Right kidney (tissue), 1 donor: ENCODE measurements at regions not wholly inside any gene's neighbourhood (a gene's known extent, or its start where the extent isn't known, plus 50 kb on each side); places are given as distances from the start of the nearest gene placed in this dataset.

Source experiments
- DNase-seq: peaks from one replicate; pipeline ENCODE4 v3.0.0-alpha.2; 2016

- DNase-seq, result no peak
Observed at GRCh38 chr4:180541678-180542077, 1701.5 kb upstream of the TENM3 start.

GRCh38 chr4:180542445-180543100 lies 1700.6 kb upstream of the TENM3 start:
- DNase-seq, result no peak

GRCh38 chr4:180550106-180550505 lies 1693.1 kb upstream of the TENM3 start:
- DNase-seq, result no peak

GRCh38 chr4:180557348-180557747 lies 1685.9 kb upstream of the TENM3 start:
- no peak for DNase-seq

GRCh38 chr4:180557950-180558349 lies 1685.3 kb upstream of the TENM3 start:
- DNase-seq, result no peak

DNA sequence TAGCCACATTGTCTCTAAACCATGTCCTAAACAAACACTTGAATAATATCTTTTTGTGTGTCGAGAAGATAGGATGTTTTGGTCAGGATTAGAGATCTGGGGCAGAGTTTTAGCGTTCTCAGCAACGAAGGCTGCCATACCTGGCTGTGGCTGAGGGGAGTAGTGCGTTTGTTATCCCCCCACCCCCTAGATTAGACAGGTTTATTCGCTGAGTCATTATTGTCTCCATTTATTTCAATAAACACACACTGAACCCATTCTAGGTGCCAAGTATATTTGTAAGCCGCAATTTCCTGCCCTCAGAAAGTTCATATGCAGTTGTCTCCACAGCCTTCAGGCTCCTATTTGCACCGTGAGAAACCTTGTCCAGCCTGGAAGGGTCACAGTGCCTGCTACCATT lies 1684.8 kb upstream of the TENM3 start:
- no peak for DNase-seq

DNA sequence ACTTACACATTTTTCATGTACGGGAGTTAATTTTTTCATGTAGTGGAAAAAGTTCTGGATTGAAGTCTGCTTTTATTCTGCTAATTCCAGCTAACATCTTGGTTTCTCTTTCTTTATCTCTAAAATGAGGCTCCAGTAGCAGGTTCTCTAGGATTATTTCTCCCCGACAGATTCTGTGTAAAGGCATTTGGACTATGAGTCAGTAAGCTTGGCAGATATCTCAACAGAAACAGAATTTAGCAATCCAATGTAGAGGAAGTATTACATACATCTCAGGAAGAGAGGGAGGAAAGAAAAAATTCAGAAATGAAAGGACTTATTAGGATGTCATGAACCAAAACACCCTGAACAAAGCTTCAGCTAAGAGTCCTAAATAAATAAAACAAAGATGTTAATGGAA lies 1682.3 kb upstream of the TENM3 start:
- no peak for DNase-seq

DNA sequence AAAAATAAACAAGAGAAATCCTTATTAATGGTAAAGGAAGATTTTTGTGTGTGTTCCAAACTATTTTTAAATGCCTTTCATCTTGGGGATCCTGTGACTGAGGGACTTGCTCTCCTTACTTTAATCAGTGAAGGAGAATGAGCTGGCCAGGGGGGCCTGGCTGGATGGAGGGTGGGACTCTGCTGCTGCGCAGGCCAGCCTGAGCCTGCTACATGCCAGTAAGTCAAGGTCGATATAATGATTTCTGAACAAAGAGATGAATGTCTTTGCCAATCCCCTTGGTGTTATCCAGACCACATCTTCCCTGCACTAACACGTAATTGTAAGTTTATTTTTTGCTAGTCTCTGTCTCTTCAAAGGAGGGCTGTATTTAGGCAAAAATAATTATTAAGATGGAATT lies 1679.2 kb upstream of the TENM3 start:
- peak; percentile 5 for DNase-seq

DNA sequence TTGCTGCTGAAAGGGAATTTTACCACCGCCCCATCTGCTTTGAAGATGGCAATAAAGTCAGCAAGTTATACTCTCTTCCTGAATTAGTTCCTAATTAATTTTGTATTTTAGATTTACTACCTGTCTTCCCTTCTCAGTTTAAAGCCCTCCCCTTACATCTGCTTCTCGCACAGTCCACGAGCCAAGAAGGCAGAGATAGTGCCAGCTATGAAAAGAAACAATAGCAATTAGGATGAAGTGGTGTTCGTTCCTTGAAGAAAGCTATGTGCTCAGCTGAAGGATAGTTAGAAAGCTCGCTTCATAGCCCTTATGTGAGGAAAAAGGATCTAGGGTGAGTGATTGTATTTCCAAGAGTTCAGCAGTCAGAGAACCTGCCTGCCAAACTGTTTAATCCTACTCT lies 1678.8 kb upstream of the TENM3 start:
- DNase-seq, result peak; percentile 3

GRCh38 chr4:180565856-180566431 lies 1677.3 kb upstream of the TENM3 start:
- DNase-seq, result no peak

GRCh38 chr4:180566492-180566891 lies 1676.7 kb upstream of the TENM3 start:
- no peak for DNase-seq

DNA sequence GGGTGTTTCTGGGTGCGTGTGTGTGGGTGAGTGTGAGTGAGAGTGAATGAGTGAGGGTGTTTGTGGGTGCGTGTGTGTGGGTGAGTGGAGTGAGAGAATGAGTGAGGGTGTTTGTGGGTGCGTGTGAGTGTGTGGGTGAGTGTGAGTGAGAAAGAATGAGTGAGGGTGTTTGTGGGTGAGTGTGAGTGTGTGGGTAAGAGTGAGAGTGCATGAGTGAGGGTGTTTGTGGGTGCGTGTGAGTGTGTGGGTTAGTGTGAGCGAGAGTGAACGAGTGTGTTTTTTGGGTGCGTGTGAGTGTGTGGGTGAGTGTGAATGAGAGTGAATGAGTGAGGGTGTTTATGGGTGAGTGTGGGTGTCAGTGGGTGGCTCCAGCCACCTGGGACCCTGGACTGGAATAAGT lies 1676.1 kb upstream of the TENM3 start:
- DNase-seq, result no peak

DNA sequence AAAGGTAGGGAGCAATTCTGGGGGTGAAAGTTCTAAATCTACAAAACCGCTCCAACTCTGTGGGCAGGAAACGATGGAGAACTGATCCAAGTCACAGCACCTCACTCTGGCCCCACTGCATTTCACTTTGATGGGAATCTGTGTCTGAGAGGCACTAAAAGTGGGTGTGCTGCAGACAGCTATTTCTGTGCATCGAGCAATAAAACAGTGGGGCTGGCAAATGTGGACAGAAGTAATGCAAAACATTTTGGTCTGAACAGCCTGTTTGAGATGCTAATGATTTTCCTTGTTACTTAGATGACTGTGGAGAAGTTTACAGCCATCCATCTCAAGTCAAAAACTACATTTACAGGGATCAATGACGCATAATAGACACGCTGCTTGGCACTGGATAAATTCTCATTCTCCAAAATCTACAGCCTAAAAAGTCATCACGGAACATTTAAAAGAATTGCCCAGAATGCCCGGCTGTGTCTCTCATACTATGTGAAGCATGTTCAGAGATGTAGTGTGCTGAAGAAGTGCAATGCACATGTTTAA lies 1671.6 kb upstream of the TENM3 start:
- no peak for DNase-seq

- no peak for DNase-seq
Observed at GRCh38 chr4:180578175-180578574, 1665.0 kb upstream of the TENM3 start.

- DNase-seq, result no peak
Observed at GRCh38 chr4:180581061-180581460, 1662.1 kb upstream of the TENM3 start.

- DNase-seq, result no peak
Observed at GRCh38 chr4:180587379-180587778, 1655.8 kb upstream of the TENM3 start.

DNA sequence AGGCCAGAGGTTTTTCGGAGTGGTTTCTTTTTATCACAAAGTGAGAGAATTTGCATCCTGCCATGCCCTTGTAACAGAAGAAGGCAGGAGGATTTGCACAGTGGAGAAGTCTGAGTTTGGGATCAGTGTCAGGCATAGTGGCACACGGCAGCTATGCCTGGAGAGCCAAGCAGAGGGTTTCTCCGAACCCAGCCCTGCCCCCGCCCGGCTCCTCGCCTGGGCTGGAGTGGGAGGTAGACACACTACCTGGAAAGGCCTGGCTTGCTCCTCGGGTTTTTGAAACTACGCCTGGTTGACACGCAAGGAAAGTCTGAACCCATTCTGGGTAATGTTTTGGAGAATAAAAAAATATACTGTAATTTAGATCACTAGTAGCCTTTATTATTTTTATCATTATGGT lies 1653.6 kb upstream of the TENM3 start:
- DNase-seq, result no peak

GRCh38 chr4:180596888-180597483 lies 1646.2 kb upstream of the TENM3 start:
- DNase-seq, result no peak

DNA sequence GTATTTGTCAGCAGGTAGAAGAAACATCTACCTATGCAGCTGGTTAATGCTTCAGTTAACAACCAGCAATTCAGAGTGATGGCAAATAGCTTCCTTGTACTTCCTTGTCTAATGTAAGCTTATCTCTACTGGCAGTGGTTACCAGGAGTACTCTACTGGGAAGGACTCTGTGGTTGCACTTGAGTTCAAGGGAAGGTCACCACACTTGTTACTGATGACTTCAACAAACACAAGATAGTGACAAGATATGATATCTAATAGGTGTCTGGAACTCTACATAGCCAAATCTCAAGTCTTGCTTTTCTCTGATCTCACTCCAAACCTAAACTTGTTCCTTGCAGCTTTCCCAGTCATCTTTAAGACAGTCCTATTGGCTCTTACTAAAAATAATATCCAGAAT lies 1644.9 kb upstream of the TENM3 start:
- DNase-seq, result no peak

DNA sequence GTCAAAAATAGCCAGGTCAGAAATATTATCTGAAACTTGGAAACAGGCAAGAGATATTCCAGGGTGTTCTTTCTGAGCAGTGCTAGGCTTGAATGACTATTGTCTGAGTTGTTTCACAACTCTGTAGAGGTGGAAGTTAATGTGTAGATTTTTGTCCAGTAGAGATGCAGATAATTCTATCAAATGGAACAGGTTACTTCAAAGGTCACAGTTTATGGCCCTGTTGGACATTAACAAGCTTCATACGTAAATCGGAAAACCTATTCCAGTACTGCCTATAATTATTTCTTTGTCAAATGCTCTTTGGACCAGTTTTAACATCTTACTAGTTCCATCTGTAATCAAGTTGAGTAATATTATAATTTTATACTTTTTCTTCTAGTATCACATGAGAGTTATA lies 1639.4 kb upstream of the TENM3 start:
- no peak for DNase-seq

DNA sequence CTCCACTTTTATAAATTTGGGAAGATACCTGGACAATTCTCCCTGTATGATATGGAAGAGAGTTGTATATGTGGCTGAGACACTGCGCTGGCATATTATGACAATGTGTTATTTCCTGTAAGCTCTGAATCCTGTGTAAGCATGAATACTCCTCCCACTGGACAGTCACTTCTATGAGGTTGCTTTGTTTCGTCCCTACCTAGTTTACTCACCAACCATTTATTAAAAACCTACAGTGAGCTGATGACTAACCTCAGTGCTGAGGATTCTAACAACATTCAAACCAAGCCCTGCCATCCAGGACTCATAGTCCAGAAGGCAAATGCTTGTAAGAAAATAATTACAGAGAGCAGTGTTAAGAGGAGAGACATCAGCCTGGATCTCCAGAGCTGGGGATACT lies 1632.9 kb upstream of the TENM3 start:
- no peak for DNase-seq

- DNase-seq, result no peak
Observed at GRCh38 chr4:180615746-180616145, 1627.5 kb upstream of the TENM3 start.

GRCh38 chr4:180617196-180617595 lies 1626.0 kb upstream of the TENM3 start:
- no peak for DNase-seq

DNA sequence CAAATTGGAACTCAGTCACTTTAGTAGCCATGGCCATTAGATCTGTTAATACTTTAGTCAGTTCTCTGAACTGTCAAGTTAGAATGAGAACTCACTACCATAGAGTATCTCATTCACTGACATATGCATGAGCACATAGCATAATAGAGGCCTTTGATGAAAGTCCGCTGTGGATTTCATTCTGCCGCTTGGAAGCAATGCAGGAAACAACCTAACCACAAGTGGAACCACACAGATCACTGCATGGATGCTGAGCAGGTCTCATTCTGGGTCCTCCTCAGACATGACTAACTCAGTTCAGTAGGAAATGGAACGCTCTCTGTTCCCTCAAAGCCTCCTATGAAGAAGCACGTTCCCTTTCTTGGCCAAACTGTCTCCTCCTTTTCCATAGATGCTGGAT lies 1624.8 kb upstream of the TENM3 start:
- no peak for DNase-seq
